GM23338 (cell line): ENCODE measurements at regions not wholly inside any gene's neighbourhood (a gene's known extent, or its start where the extent isn't known, plus 50 kb on each side); places are given as distances from the start of the nearest gene placed in this dataset.

Experiments
- CREB1 ChIP-seq: fragments of 250-450 bp; sonication (Bioruptor Pico); IDR thresholded peaks from 2 replicates; pipeline ENCODE4 v1.5.0; 2020; ENCODE audit warnings: low read depth, mild to moderate bottlenecking, moderate library complexity
- EZH2phosphoT487 ChIP-seq: fragments of 200-600 bp; sonication (generic); IDR thresholded peaks from one replicate; pipeline ENCODE4 v1.8.1; 2018; ENCODE audit warnings: antibody characterized with exemption; ENCODE audit not compliant: unreplicated experiment
- JUNB ChIP-seq: IDR thresholded peaks from one replicate; pipeline ENCODE4 v1.6.1; 2016; ENCODE audit warnings: antibody characterized with exemption; ENCODE audit not compliant: unreplicated experiment
- TF ChIP-seq, protein P1 (sequence below), 2 experiments: fragments of 200-600 bp in 1 of 2; sonication (generic) in 1 of 2; conservative IDR thresholded peaks; 2 replicates each; pipeline versions ENCODE4 v1.5.1 to v1.6.1; 2016 to 2017; ENCODE audit warnings: antibody characterized with exemption in 2 of 2, low read depth in 2 of 2, mild to moderate bottlenecking in 2 of 2, moderate library complexity in 1 of 2

DNA sequence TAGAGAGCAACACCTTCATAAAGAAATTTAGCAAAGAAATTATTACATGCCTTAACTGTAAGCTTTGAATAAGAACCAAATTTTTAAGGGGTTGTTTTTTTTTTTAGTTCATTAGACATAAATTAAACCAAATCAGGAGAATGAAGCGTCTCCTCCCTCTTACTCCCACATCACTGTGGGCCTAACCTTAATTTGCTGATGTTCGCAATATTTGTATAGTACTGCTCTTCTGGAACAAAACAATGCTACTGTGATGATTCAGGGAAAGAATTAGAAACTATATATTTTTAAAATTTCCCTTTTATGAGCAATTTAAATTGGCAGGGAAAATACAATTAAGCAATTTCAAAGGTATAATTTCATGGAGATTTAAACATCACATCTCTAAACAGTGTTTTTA lies 275.0 kb upstream of the C9orf72 start:
- TF ChIP-seq, protein P1, sequence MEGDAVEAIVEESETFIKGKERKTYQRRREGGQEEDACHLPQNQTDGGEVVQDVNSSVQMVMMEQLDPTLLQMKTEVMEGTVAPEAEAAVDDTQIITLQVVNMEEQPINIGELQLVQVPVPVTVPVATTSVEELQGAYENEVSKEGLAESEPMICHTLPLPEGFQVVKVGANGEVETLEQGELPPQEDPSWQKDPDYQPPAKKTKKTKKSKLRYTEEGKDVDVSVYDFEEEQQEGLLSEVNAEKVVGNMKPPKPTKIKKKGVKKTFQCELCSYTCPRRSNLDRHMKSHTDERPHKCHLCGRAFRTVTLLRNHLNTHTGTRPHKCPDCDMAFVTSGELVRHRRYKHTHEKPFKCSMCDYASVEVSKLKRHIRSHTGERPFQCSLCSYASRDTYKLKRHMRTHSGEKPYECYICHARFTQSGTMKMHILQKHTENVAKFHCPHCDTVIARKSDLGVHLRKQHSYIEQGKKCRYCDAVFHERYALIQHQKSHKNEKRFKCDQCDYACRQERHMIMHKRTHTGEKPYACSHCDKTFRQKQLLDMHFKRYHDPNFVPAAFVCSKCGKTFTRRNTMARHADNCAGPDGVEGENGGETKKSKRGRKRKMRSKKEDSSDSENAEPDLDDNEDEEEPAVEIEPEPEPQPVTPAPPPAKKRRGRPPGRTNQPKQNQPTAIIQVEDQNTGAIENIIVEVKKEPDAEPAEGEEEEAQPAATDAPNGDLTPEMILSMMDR (conservative IDR thresholded peaks at IDR 0.05; ENCODE audit: low read depth in 2 of 2), result no peak
- TF ChIP-seq EZH2phosphoT487, result no peak
- TF ChIP-seq JUNB, result no peak
- TF ChIP-seq CREB1, result no peak
